ENCODE measurements at regions not wholly inside any gene's neighbourhood (a gene's known extent, or its start where the extent isn't known, plus 50 kb on each side); places are given as distances from the start of the nearest gene placed in this dataset.
A peak's percentile ranks its signal among the peaks of the same experiment; 100 is the strongest.
"Not testable (repeated sequence)": the region's sequence is repeated elsewhere in the genome, so short reads cannot be mapped to it uniquely, and the experiment has no call there.

DNA sequence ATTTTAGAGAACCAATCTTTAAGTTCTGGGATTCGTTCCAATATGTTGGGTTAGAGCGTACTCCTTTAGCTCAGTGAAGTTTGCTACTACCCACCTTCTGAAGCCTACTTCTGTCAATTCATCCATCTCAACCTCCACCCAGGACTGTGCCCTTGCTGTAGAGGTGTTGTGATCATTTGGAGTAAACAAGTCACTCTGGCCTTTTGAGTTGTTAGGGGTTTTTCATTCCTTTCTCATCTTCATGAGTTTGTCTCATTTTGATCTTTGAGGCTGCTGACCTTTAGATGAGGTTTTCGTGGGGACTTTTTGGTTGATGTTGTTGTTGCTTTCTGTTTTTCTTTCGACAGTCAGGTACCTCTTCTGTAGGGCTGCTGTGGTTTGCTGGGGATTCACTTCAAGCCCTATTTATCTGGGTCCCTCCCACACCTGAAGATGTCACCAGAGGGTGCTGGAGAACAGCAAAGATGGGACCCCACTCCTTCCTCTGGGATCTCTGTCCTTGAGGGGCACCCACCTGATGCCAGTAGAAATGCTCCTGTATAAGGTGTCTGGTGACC, 158.4 kb downstream of the ANKRD36B start:
- DNase-seq; ATAC-seq; intact Hi-C loops (cut with micrococcal nuclease): not testable (repeated sequence)

DNA sequence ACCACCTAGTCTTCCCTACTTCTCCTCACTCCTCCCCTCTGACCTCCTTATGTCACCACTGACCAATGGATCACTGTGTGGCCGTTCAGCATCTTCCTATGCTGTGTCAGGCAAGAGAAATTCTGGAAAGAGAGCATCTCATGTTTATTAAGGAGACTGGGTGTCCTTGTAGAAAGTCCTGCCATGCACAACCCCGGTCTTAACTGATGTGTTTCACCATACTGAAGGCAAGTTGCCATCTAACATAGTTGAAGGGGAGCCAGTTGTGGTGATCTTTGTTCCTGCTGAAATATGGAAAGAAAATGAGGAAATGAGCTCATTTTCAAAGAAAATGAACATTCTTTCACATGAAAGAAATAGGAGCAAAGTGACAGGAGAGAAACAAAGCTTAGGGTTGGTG, 167.3 kb downstream of the ANKRD36B start:
- ATAC-seq; intact Hi-C loops (cut with micrococcal nuclease); DNase-seq: not testable (repeated sequence)

DNA sequence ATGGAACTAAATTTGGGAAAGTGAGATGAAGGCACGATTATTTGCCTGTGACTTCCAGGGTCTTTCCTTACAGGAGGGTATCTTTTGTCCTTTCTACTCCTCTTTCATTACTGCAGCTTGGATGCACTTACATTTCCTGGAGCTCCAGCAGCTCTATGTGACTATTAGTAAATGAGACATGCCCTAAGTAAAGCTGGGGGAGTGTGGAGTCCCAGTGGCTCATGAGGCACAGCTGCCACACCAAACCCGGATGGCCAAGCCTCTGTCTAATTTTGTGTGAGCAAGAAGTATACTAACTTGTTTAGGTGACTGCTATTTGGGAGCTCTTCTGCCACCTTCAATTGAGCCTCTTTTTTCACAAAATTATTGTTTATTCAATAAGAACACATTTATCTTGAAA, 183.3 kb downstream of the ANKRD36B start:
- intact Hi-C loops (cut with micrococcal nuclease); DNase-seq; ATAC-seq: not testable (repeated sequence)

DNA sequence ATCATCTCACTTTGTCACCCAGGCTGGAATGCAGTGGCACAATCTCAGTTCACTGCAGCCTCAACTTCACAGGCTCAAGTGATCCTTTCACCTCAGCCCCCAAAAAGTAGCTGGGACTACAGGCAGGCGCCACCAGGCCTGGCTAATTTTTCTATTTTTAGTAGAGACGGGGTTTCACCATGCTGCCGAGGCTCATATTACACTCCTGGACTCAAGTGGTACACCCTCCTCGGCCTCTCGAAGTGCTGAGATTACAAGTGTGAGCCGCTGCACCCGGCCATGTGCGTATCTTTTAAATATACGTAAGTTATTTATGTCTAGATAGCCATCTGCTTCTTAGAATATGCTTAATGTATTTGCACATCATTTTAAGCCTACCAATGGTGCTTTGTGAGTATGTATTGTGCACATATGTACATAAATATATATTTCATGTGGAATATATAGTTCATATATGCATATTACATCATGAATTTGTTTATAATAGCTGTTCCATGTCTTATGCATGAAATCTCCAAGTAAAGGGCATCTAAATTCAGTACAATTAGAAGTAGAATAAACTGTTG, 184.4 kb downstream of the ANKRD36B start:
- peak; percentile 23 for DNase-seq
- ATAC-seq, result peak; percentile 97
- intact Hi-C loops (cut with micrococcal nuclease), result not testable (repeated sequence)

DNA sequence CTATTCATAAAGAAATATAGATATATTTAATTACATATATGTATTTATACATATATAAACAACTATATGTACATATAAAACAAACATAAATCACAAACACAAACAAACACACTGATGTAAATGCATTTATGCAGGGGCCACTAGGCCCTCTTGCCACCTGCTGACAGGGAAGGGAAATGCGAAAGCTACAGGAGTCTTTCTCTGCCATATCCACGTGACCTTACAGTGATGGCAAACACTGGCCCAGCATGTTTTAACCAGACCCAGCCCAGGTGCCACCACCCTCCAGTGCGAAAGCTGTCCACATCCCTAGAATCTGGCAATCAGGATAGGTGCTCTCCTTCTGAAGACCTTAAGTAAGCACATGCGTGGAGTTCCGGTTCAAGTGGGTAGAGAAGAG, 187.0 kb downstream of the ANKRD36B start:
- DNase-seq; ATAC-seq; intact Hi-C loops (cut with micrococcal nuclease): not testable (repeated sequence)

DNA sequence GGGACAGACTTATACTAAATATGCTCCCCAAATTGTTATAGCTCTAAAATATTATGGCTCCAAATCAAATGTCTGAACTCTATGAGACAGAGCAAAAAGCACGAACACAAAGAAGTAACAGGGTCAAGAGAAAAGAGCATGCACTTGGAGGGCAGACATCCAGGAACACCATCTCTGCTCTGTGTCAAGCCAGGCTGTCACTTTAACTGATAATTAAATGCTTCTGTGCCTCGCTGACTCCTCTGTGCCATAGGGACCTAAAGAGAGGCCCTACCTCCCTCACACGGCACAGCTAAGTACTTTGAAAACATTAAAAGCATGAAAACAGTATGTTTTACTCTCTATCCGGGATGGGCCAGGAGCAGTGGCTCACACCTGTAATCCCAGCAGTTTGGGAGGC, 194.0 kb downstream of the ANKRD36B start:
- ATAC-seq (peak; percentile 97), DNase-seq (peak; percentile 6)
- intact Hi-C loops (cut with micrococcal nuclease), result not testable (repeated sequence)

DNA sequence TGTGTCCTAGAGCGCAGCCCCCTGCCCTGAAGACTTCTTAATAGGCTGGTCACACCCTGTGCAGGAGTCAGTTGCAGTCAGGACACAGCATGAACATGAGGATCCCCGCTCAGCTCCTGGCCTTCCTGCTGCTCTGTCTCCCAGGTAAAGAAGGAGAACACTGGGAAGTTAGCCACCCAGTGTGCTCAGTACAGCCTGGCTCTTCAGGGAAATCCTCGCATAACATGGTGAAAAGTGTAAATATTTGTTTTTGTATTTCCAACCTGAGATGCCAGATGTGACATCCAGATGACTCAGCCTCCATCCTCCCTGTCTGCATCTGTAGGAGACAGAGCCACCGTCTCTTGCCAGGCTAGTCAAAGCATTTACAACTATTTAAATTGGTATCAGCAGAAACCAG, 203.9 kb downstream of the ANKRD36B start:
- intact Hi-C loops (cut with micrococcal nuclease); ATAC-seq; DNase-seq: not testable (repeated sequence)

DNA sequence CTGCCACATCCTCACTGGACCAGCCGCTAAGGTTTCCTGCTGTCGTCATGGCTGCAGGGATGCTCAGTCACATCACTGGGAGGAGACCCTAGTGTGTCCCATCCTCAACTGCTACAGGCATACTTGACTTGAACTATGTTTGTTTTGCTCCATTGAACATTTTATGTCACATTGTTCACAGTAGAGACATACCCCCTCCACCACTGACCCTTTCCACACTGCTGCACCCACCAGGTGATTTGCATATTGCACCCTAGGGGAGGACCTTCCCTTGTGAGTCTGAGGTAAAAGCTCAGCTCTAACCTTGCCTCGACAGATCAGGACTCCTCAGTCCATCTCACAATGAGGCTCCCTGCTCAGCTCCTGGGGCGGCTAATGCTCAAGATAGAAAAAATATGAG, 213.8 kb downstream of the ANKRD36B start:
- ATAC-seq; DNase-seq; intact Hi-C loops (cut with micrococcal nuclease): not testable (repeated sequence)

DNA sequence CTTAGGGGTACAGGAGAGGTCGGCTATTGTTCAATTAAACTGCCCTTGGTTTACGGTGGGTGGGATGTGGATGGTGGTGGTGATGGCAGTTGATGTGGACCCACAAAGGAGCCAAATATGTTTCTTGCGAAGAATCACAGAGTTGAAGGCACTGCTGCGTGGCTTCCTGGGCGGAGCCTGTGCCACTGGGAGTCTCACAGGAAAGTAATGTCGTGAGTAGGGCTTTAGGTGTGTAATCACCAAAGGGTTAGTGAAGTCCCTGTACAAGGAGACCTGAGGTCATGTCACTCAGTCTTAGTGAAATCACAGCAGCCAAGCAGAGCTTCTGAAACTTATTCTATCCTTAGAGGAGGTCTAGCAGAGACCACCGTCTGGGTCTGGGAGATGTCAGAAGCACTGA, 215.3 kb downstream of the ANKRD36B start:
- ATAC-seq; intact Hi-C loops (cut with micrococcal nuclease); DNase-seq: not testable (repeated sequence)

DNA sequence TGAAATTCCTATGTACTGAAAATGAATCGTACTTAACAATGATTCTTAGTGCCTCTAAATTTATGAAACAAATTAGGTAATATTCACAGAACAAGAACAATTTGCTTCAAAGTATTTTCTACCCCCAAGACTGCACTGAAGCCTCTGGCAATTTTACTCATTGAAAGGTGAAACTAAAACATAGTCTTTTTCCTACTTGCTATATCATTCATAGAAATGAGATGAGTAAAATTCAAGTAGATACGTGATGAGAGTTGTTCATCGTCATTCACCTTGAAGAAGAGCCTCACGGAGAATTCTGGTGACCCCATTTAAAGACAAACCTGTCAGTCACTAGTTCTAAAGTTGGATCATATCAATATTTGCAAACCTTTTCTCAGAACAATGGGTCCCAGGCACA, 226.5 kb downstream of the ANKRD36B start:
- intact Hi-C loops (cut with micrococcal nuclease); DNase-seq; ATAC-seq: not testable (repeated sequence)

DNA sequence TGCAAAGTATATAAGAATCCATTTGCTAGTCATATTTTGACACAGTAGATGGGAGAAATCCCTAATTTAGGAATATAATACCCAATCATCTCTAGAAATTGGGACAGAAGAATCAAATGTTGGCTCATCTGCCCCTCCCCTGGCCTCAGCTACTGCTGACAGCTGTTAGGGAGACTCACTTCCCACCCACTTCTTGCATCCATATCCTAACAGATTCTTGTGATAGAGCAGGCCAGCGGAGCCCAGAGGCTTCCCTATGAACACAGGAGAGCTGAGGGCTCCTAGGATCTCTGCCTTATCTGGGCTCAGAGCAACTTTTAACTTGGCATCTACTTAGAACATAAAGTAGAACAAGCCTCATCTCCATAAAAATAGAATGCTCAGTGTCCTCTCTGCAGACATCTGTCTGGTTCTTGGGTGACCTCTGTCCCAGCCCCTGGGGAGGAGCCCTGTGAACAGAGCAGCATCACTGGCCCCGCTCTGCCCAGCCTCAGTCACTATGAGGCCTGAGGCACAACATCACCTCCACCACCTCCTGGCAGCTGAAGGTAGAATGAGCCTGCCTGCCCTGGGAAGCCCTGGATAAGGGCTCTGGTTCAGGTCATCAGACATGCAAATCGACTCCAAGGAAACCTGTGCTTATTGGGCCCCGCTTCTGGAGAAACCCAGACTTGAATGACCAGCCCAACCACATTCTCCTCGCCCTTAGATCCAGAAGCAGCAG, 229.7 kb downstream of the ANKRD36B start:
- ATAC-seq, result no peak
- intact Hi-C loops (cut with micrococcal nuclease), result no loop called here
- no peak for DNase-seq

DNA sequence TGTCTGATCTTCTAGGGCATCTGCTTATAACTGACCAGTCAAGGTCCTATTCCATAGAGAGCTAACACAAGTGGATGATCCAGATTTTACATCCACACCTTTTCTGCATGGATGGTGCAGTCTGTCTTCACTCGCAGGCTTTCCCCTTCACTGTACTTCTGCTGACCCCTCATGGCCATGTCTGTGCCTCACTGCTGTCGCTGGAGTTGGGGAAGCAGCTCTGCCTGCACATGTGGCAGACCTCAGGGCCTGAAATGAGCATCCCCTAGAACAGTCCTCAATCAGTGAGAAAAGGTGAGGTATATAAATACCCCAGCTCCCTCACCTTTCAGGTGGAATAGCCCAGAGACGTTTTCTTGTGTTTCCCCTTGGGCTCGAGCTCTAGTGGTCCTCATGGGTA, 233.8 kb downstream of the ANKRD36B start:
- DNase-seq (no peak), ATAC-seq (no peak)
- intact Hi-C loops (cut with micrococcal nuclease), result no loop called here

DNA sequence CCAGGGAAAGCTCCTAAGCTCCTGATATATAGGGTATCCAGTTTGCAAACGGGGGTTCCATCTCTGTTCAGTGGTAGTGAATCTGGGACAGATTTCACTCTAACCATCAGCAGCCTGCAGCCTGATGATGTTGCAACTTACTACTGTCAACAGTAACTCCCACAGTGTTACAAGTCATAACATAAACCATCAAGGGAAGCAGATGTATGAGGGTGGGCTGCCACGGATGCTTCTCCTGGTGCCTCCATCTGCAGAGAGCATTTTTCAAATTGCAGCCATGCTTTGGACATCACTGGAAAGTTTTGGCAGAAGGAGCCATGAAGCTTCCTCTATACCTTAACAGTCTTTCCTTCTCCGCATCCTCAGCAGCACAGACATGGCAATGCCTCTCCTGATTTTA, 234.5 kb downstream of the ANKRD36B start:
- intact Hi-C loops (cut with micrococcal nuclease), result no loop called here
- no peak for DNase-seq
- ATAC-seq, result no peak

DNA sequence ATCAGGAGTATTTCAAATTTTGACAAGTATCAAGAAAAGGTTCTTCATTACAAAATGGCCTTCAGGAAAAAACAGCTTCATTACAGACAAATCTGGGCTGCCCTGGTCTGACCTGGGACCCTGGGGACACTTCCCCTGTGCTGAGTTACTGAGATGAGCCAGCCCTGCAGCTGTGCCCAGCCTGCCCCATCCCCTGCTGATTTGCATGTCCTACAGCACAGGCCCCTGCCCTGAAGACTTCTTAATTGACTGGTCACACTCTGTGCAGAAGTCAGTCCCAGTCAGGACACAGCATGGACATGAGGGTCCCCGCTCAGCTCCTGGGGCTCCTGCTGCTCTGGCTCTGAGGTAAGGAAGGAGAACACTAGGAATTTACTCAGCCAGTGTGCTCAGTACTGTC, 235.1 kb downstream of the ANKRD36B start:
- no peak for ATAC-seq
- intact Hi-C loops (cut with micrococcal nuclease), result no loop called here
- no peak for DNase-seq

DNA sequence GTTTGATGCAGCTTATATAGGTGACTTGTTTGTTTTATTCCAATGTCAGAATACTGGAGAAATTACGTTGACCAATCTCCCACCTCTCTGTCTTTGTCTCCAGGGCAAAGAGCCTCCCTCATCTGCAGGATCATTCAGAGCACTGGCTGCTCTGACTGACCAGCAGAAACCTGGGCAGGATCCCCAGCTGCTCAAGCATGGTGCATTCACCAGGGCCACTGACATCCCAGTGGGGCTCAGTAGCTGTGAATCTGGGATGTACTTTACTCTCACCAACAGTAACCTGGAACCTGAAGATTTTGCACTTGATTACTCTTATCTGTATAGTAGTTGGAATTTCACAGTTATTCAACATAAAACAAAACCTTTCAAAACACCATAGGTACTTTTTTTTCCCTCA, 235.9 kb downstream of the ANKRD36 start:
- DNase-seq (no peak), ATAC-seq (no peak)
- intact Hi-C loops (cut with micrococcal nuclease), result no loop called here

DNA sequence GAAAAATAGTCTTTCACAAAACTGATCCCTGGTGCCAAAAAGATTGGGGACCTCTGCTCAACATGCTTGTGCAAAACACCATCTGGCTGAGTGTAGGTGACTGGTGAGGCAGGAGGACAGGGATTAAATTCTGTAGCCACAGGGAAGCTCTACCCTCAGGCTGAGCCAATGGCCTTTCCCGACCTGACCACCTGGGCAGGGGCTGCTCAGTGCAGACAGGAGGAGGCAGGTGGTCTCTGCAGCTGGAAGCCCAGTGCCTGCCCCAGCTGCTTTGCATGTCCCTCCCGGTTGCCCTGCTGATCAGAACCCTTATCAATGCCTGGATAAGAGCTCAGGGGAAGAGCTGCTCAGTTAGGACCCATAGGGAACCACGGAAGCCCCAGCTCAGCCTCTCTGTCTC, 235.3 kb downstream of the ANKRD36 start:
- ATAC-seq (no peak), DNase-seq (no peak)
- intact Hi-C loops (cut with micrococcal nuclease), result no loop called here

DNA sequence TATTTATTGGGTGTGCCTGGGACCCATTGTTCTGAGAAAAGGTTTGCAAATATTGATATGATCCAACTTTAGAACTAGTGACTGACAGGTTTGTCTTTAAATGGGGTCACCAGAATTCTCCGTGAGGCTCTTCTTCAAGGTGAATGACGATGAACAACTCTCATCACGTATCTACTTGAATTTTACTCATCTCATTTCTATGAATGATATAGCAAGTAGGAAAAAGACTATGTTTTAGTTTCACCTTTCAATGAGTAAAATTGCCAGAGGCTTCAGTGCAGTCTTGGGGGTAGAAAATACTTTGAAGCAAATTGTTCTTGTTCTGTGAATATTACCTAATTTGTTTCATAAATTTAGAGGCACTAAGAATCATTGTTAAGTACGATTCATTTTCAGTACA, 232.0 kb downstream of the ANKRD36 start:
- intact Hi-C loops (cut with micrococcal nuclease); ATAC-seq; DNase-seq: not testable (repeated sequence)

DNA sequence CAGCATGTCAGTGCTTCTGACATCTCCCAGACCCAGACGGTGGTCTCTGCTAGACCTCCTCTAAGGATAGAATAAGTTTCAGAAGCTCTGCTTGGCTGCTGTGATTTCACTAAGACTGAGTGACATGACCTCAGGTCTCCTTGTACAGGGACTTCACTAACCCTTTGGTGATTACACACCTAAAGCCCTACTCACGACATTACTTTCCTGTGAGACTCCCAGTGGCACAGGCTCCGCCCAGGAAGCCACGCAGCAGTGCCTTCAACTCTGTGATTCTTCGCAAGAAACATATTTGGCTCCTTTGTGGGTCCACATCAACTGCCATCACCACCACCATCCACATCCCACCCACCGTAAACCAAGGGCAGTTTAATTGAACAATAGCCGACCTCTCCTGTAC, 220.7 kb downstream of the ANKRD36 start:
- DNase-seq; ATAC-seq; intact Hi-C loops (cut with micrococcal nuclease): not testable (repeated sequence)

DNA sequence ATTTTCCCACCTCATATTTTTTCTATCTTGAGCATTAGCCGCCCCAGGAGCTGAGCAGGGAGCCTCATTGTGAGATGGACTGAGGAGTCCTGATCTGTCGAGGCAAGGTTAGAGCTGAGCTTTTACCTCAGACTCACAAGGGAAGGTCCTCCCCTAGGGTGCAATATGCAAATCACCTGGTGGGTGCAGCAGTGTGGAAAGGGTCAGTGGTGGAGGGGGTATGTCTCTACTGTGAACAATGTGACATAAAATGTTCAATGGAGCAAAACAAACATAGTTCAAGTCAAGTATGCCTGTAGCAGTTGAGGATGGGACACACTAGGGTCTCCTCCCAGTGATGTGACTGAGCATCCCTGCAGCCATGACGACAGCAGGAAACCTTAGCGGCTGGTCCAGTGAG, 219.2 kb downstream of the ANKRD36 start:
- DNase-seq; ATAC-seq; intact Hi-C loops (cut with micrococcal nuclease): not testable (repeated sequence)

DNA sequence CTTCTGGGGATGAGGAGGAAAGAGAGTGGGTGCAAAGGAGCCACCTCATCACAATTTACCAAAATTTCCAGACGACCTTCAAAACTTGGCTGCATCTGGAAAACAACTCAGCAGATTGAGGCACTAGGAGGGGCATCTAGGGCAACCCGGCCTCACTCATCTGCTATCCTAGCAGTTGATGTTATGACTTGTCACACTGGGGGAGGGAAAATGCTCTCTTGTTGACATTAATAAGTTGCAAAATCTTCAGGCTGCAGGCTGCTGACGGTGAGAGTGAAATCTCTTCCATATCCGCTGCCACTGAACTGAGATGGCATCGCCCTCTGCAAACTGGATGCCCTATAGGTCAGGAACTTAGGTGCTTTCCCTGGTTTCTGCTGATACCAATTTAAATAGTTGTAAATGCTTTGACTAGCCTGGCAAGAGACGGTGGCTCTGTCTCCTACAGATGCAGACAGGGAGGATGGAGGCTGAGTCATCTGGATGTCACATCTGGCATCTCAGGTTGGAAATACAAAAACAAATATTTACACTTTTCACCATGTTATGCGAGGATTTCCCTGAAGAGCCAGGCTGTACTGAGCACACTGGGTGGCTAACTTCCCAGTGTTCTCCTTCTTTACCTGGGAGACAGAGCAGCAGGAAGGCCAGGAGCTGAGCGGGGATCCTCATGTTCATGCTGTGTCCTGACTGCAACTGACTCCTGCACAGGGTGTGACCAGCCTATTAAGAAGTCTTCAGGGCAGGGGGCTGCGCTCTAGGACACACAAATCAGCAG, 209.2 kb downstream of the ANKRD36 start:
- DNase-seq; ATAC-seq; intact Hi-C loops (cut with micrococcal nuclease): not testable (repeated sequence)
